Endothelial cell of umbilical vein (primary cell): ENCODE measurements at regions not wholly inside any gene's neighbourhood (a gene's known extent, or its start where the extent isn't known, plus 50 kb on each side); places are given as distances from the start of the nearest gene placed in this dataset.

Source experiments
- BruUV-seq: library from RNA; stranded (reverse); fragments of 400-500 nt; replicated peaks from 2 replicates; lab custom pipeline; 2021; lab: Mats Ljungman, UMichigan
- CTCF ChIA-PET: fragments of 300-600, 350-600 bp; sonication (Branson Sonifier 250); formaldehyde crosslinking; loops from one replicate; lab custom pipeline; 2021; ENCODE audit warnings: antibody characterized with exemption, inconsistent platforms; lab: Charles Lee
- POLR2A ChIA-PET: fragments of 300-600, 350-600 bp; sonication (Branson Sonifier 250); formaldehyde crosslinking; loops from one replicate; lab custom pipeline; 2021; ENCODE audit warnings: antibody characterized with exemption, inconsistent platforms; lab: Charles Lee
- DNase-seq: peaks from one replicate; pipeline ENCODE4 v3.0.0-alpha.2; 2011; ENCODE audit warnings: low read depth, low spot score
- FAIRE-seq: peaks from 2 replicates; lab custom pipeline; 2011; peaks lifted over from hg19 to GRCh38; lab: Jason Lieb, UNC
- H2AFZ ChIP-seq: 2 replicates; pipeline ENCODE4 v1.6.0; 2012; ENCODE audit warnings: low read depth, low read length, control low read depth, inconsistent platforms
- H3K27ac ChIP-seq: 2 replicates; pipeline ENCODE4 v1.5.1; 2011; ENCODE audit warnings: low read depth, mild to moderate bottlenecking, control low read depth, low read length, moderate library complexity; ENCODE audit not compliant: insufficient read depth
- H3K27me3 ChIP-seq, 2 experiments: 2 replicates each; pipeline versions ENCODE4 v1.6.0 to v1.6.1; 2011; ENCODE audit warnings: low read length in 2 of 2, mixed read lengths in 1 of 2; ENCODE audit not compliant: control insufficient read depth in 2 of 2, insufficient read depth in 2 of 2
- H3K36me3 ChIP-seq, 2 experiments: 2 replicates in 1 of 2; 3 replicates in 1 of 2; pipeline ENCODE4 v1.5.1; 2011; ENCODE audit warnings: low read length in 2 of 2, mild to moderate bottlenecking in 1 of 2, moderate library complexity in 1 of 2; ENCODE audit not compliant: control insufficient read depth in 2 of 2, insufficient read depth in 2 of 2; ENCODE audit errors: extremely low read depth in 1 of 2
- H3K4me1 ChIP-seq: 3 replicates; pipeline ENCODE4 v1.5.1; 2011; ENCODE audit warnings: mild to moderate bottlenecking, low read length; ENCODE audit not compliant: control insufficient read depth, insufficient read depth; ENCODE audit errors: extremely low read depth
- H3K4me2 ChIP-seq: 2 replicates; pipeline ENCODE4 v1.6.1; 2011; ENCODE audit warnings: low read length, control low read depth, mixed read lengths; ENCODE audit not compliant: insufficient read depth
- H3K4me3 ChIP-seq, 3 experiments: fragments of 200-600 bp in 1 of 3; sonication (generic), shearing (Covaris generic) in 1 of 3; replicated peaks in 1 of 3; 2 replicates each; pipeline ENCODE4 v1.5.1; 2011 to 2016; ENCODE audit warnings: control low read depth in 3 of 3, low read length in 3 of 3, mild to moderate bottlenecking in 2 of 3, inconsistent platforms in 1 of 3, low read depth in 1 of 3, moderate library complexity in 1 of 3; ENCODE audit not compliant: insufficient read depth in 1 of 3
- H3K79me2 ChIP-seq: 2 replicates; pipeline ENCODE4 v1.6.0; 2012; ENCODE audit warnings: low read length, inconsistent platforms; ENCODE audit not compliant: control insufficient read depth, insufficient read depth
- H3K9ac ChIP-seq: replicated peaks from 2 replicates; pipeline ENCODE3; 2011; ENCODE audit warnings: low read length, control low read depth; ENCODE audit not compliant: insufficient read depth; ENCODE audit errors: extremely low read depth
- H3K9me1 ChIP-seq: replicated peaks from 3 replicates; pipeline ENCODE4 v1.6.0; 2011; ENCODE audit warnings: mild to moderate bottlenecking, low read length; ENCODE audit not compliant: control insufficient read depth, insufficient read depth; ENCODE audit errors: extremely low read depth
- H3K9me3 ChIP-seq: replicated peaks from 2 replicates; pipeline ENCODE4 v1.5.1; 2012; ENCODE audit warnings: low read length, inconsistent platforms; ENCODE audit not compliant: control insufficient read depth, insufficient read depth
- H4K20me1 ChIP-seq: replicated peaks from 2 replicates; pipeline ENCODE3; 2011; ENCODE audit warnings: mild to moderate bottlenecking, low read length; ENCODE audit not compliant: control insufficient read depth, insufficient read depth; ENCODE audit errors: extremely low read depth
- EZH2 ChIP-seq: IDR thresholded peaks from 2 replicates; pipeline ENCODE4 v1.6.1; 2012; ENCODE audit warnings: borderline replicate concordance, low read depth, mild to moderate bottlenecking, moderate library complexity, low read length, inconsistent platforms; ENCODE audit not compliant: severe bottlenecking
- FOS ChIP-seq: IDR thresholded peaks from 2 replicates; pipeline ENCODE4 v1.6.1; 2011; ENCODE audit warnings: mild to moderate bottlenecking, low read length, moderate library complexity, borderline replicate concordance; ENCODE audit not compliant: insufficient read depth
- GATA2 ChIP-seq: IDR thresholded peaks from 2 replicates; pipeline ENCODE4 v1.7.0; 2011; ENCODE audit warnings: low read depth, mild to moderate bottlenecking, moderate library complexity, mixed read lengths, low read length; ENCODE audit not compliant: insufficient read length, insufficient read depth
- JUN ChIP-seq: IDR thresholded peaks from 2 replicates; pipeline ENCODE4 v1.6.1; 2011; ENCODE audit warnings: borderline replicate concordance, low read depth; ENCODE audit not compliant: insufficient read length, insufficient read depth
- MYC ChIP-seq: IDR thresholded peaks from one replicate; pipeline ENCODE4 v1.6.1; 2011; ENCODE audit warnings: mild to moderate bottlenecking, low read depth, low read length
- POLR2A ChIP-seq: IDR thresholded peaks from 2 replicates; pipeline ENCODE4 v1.6.1; 2012; ENCODE audit warnings: low read depth, mild to moderate bottlenecking, control low read depth, low read length
- POLR2AphosphoS5 ChIP-seq: IDR thresholded peaks from 2 replicates; pipeline ENCODE4 v1.6.1; 2012; ENCODE audit warnings: low read depth, mild to moderate bottlenecking, control low read depth, low read length, moderate library complexity; ENCODE audit not compliant: insufficient read depth
- dilution Hi-C: fragments of 300-500 bp; cut with MboI; formaldehyde crosslinking; loops from one replicate; pipeline ENCODE4 v1.15.0; 2019; ENCODE audit warnings: low sequenced_read_pairs; ENCODE audit not compliant: extremely low pct_ligation_motif_present
- intact Hi-C: fragments of 100-400 bp; cut with micrococcal nuclease; formaldehyde crosslinking; loops from one replicate; pipeline ENCODE4 v1.10.0; 2022
- TF ChIP-seq, protein P1 (sequence below), 2 donors: IDR thresholded peaks; 1 replicate in 1 of 2; 2 replicates in 1 of 2; pipeline ENCODE4 v1.5.1; 2011; ENCODE audit warnings: low read length in 2 of 2, mild to moderate bottlenecking in 2 of 2, moderate library complexity in 2 of 2, control low read depth in 1 of 2, inconsistent platforms in 1 of 2, low read depth in 1 of 2; ENCODE audit not compliant: insufficient read depth in 1 of 2; ENCODE audit errors: extremely low read depth in 1 of 2
- TF ChIP-seq, protein P2 (sequence below): IDR thresholded peaks from 2 replicates; pipeline ENCODE4 v1.6.1; 2011; ENCODE audit not compliant: insufficient read depth, insufficient read length

DNA sequence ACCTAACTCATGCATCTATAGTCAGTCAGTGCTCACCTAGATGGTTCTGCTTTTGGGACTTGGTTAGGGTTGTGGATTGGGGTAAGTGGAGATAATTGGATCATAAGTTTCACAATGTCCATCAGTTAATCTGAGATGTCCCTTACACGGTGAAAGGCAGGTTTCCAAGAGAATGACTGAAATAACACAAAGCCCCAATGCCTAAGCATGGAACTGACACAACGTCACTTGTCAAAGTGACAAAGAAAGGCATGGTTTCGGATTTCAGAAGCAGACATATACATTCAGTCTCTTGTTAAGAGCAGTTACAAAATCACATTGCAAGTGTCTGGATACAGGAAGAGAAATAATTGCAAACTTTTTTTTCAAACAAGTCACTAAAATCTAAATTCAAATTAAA is 1456.9 kb downstream of the TECRL start:
- Histone ChIP-seq H3K9ac (no peak overlapping the region), H3K4me2 (no peak overlapping the region), H3K36me3 (no peaks in the 10 kb centered on the region), H3K9me3 (peaks cover 3% of the 10 kb centered on the region), H2AFZ (no peak overlapping the region), H4K20me1 (no peaks in the 10 kb centered on the region), H3K27me3 (no peaks in the 10 kb centered on the region), H3K79me2 (no peaks in the 10 kb centered on the region), H3K4me1 (no peaks in the 10 kb centered on the region), H3K27ac (no peak overlapping the region), H3K4me3 (no peak overlapping the region), H3K9me1 (no peaks in the 10 kb centered on the region)
- dilution Hi-C loops, result no loop called here
- no peak for DNase-seq
- BruUV-seq, result no TSS peak
- ChIA-PET CTCF (no interaction called here), POLR2A (no interaction called here)
- intact Hi-C loops, result no loop called here
- no peak for FAIRE-seq
- TF ChIP-seq JUN, result no peak
- TF ChIP-seq POLR2A, result no peak

DNA sequence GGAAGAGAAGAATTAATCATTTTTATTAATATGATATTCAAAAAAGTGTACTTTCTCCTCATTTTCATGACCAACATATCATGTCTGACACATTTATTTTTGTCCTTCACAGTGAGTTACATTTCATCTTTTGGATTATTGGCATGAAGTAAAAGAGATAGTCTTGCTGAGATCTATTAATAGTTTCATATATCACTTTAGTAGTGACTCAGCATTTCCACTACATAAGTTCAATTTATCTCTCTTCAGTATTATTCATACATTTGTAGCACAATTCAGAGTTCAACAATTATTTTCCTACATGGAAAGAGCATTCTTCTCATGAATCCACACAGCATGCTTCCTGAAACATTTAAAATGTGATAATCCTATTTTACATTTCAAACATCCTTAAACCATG is 1461.1 kb downstream of the TECRL start:
- Histone ChIP-seq H3K9me3 (peaks cover 1% of the 10 kb centered on the region), H3K4me2 (no peak overlapping the region), H3K36me3 (no peaks in the 10 kb centered on the region), H3K9me1 (no peaks in the 10 kb centered on the region), H3K4me3 (no peak overlapping the region), H3K9ac (no peak overlapping the region), H2AFZ (no peak overlapping the region), H3K4me1 (no peaks in the 10 kb centered on the region), H4K20me1 (no peaks in the 10 kb centered on the region), H3K79me2 (no peaks in the 10 kb centered on the region), H3K27me3 (no peaks in the 10 kb centered on the region), H3K27ac (no peak overlapping the region)
- POLR2A ChIA-PET, result no interaction called here
- TF ChIP-seq GATA2 (no peak), EZH2 (no peak), POLR2AphosphoS5 (no peak), JUN (no peak), FOS (no peak), MYC (no peak), POLR2A (no peak)
- TF ChIP-seq, protein P1, sequence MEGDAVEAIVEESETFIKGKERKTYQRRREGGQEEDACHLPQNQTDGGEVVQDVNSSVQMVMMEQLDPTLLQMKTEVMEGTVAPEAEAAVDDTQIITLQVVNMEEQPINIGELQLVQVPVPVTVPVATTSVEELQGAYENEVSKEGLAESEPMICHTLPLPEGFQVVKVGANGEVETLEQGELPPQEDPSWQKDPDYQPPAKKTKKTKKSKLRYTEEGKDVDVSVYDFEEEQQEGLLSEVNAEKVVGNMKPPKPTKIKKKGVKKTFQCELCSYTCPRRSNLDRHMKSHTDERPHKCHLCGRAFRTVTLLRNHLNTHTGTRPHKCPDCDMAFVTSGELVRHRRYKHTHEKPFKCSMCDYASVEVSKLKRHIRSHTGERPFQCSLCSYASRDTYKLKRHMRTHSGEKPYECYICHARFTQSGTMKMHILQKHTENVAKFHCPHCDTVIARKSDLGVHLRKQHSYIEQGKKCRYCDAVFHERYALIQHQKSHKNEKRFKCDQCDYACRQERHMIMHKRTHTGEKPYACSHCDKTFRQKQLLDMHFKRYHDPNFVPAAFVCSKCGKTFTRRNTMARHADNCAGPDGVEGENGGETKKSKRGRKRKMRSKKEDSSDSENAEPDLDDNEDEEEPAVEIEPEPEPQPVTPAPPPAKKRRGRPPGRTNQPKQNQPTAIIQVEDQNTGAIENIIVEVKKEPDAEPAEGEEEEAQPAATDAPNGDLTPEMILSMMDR (IDR thresholded peaks at IDR 0.05; ENCODE audit: extremely low read depth in 1 of 2, insufficient read depth in 1 of 2, low read depth in 1 of 2, low read length in 2 of 2), result no peak
- TF ChIP-seq, protein P2, sequence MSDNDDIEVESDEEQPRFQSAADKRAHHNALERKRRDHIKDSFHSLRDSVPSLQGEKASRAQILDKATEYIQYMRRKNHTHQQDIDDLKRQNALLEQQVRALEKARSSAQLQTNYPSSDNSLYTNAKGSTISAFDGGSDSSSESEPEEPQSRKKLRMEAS, result no peak
- dilution Hi-C loops (no loop called here), intact Hi-C loops (no loop called here)
- no TSS peak for BruUV-seq
- CTCF ChIA-PET, result no interaction called here
- DNase-seq (no peak), FAIRE-seq (no peak)
